Activated CD8-positive, alpha-beta T cell treated with anti-CD3 and anti-CD28 coated beads, Interleukin-2, amount 10 ng/mL, durations not matched to agents 7 days and 5 days (primary cell): ENCODE measurements at regions not wholly inside any gene's neighbourhood (a gene's known extent, or its start where the extent isn't known, plus 50 kb on each side); places are given as distances from the start of the nearest gene placed in this dataset.
"Not testable (repeated sequence)": the region's sequence is repeated elsewhere in the genome, so short reads cannot be mapped to it uniquely, and the experiment has no call there.

Experiments
- ATAC-seq: fragments of 150-1000 bp; cut with Tn5 transposase; one replicate; pipeline ENCODE4 v1.10.0; 2021; ENCODE audit warnings: moderate library complexity
- CTCF ChIA-PET: fragments of 350-600 bp; sonication (Branson Sonifier 250); formaldehyde crosslinking; loops from one replicate; lab custom pipeline; 2021; ENCODE audit warnings: antibody characterized with exemption; lab: Charles Lee
- POLR2A ChIA-PET: fragments of 350-600 bp; sonication (Branson Sonifier 250); formaldehyde crosslinking; loops from one replicate; lab custom pipeline; 2021; ENCODE audit warnings: antibody characterized with exemption; lab: Charles Lee
- DNase-seq: peaks from one replicate; pipeline ENCODE4 v3.0.0-alpha.2; 2020
- H3K27ac Mint-ChIP-seq: one replicate; pipeline ENCODE4 v1.8.0; 2021; ENCODE audit warnings: mild to moderate bottlenecking, mixed read lengths
- H3K27me3 Mint-ChIP-seq: one replicate; pipeline ENCODE4 v1.8.0; 2021; ENCODE audit warnings: low read depth, mixed read lengths
- H3K36me3 Mint-ChIP-seq: one replicate; pipeline ENCODE4 v1.8.0; 2021; ENCODE audit warnings: low read depth, mixed read lengths
- H3K4me1 Mint-ChIP-seq: one replicate; pipeline ENCODE4 v1.8.0; 2021; ENCODE audit warnings: low read depth, mixed read lengths
- H3K4me3 Mint-ChIP-seq: one replicate; pipeline ENCODE4 v1.8.0; 2021; ENCODE audit warnings: mild to moderate bottlenecking, mixed read lengths
- H3K9me3 Mint-ChIP-seq: one replicate; pipeline ENCODE4 v1.8.0; 2022; ENCODE audit warnings: mixed read lengths; ENCODE audit not compliant: insufficient read depth

DNA sequence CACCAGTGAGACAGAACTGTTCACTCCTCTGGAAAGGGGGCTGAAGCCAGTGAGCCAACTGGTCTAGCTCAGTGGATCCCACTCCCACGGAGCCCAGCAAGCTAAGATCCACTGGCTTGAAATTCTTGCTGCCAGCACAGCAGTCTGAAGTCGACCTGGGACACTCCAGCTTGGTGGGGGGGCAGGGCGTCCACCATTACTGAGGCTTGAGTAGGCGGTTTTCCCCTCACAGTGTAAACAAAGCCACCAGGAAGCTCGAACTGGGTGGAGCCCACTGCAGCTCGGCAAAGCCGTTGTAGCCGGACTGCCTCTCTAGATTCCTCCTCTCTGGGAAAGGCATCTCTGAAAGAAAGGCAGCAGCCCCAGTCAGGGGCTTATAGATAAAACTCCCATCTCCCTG lies 52.3 kb upstream of the BBX start:
- H3K4me1 Mint-ChIP-seq, H3K27ac Mint-ChIP-seq, ATAC-seq, DNase-seq, H3K9me3 Mint-ChIP-seq, CTCF ChIA-PET, POLR2A ChIA-PET, H3K36me3 Mint-ChIP-seq, H3K4me3 Mint-ChIP-seq: not testable (repeated sequence)
- H3K27me3 Mint-ChIP-seq, result peaks cover 21% of the 10 kb centered on the region
